ENCODE measurements at regions not wholly inside any gene's neighbourhood (a gene's known extent, or its start where the extent isn't known, plus 50 kb on each side); places are given as distances from the start of the nearest gene placed in this dataset.

- Mint-ChIP-seq H3K27me3 (ENCODE audit: unreplicated experiment) (peaks cover 15% of the 10 kb centered on the region), H3K4me1 (ENCODE audit: unreplicated experiment) (no peaks in the 10 kb centered on the region), H3K9me3 (ENCODE audit: unreplicated experiment) (peaks cover 2% of the 10 kb centered on the region), H3K4me3 (ENCODE audit: unreplicated experiment) (no peak overlapping the region), H3K36me3 (ENCODE audit: low read depth, unreplicated experiment) (peaks cover 9% of the 10 kb centered on the region), H3K27ac (ENCODE audit: unreplicated experiment) (no peak overlapping the region)
- DNase-seq (ENCODE audit: low spot score), result no peak
- TF ChIP-seq, protein P1, sequence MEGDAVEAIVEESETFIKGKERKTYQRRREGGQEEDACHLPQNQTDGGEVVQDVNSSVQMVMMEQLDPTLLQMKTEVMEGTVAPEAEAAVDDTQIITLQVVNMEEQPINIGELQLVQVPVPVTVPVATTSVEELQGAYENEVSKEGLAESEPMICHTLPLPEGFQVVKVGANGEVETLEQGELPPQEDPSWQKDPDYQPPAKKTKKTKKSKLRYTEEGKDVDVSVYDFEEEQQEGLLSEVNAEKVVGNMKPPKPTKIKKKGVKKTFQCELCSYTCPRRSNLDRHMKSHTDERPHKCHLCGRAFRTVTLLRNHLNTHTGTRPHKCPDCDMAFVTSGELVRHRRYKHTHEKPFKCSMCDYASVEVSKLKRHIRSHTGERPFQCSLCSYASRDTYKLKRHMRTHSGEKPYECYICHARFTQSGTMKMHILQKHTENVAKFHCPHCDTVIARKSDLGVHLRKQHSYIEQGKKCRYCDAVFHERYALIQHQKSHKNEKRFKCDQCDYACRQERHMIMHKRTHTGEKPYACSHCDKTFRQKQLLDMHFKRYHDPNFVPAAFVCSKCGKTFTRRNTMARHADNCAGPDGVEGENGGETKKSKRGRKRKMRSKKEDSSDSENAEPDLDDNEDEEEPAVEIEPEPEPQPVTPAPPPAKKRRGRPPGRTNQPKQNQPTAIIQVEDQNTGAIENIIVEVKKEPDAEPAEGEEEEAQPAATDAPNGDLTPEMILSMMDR (IDR thresholded peaks at IDR 0.05; ENCODE audit: unreplicated experiment), result no peak
Observed at GRCh38 chr9:134993996-134994720, 76.4 kb upstream of the FCN1 start.

DNA sequence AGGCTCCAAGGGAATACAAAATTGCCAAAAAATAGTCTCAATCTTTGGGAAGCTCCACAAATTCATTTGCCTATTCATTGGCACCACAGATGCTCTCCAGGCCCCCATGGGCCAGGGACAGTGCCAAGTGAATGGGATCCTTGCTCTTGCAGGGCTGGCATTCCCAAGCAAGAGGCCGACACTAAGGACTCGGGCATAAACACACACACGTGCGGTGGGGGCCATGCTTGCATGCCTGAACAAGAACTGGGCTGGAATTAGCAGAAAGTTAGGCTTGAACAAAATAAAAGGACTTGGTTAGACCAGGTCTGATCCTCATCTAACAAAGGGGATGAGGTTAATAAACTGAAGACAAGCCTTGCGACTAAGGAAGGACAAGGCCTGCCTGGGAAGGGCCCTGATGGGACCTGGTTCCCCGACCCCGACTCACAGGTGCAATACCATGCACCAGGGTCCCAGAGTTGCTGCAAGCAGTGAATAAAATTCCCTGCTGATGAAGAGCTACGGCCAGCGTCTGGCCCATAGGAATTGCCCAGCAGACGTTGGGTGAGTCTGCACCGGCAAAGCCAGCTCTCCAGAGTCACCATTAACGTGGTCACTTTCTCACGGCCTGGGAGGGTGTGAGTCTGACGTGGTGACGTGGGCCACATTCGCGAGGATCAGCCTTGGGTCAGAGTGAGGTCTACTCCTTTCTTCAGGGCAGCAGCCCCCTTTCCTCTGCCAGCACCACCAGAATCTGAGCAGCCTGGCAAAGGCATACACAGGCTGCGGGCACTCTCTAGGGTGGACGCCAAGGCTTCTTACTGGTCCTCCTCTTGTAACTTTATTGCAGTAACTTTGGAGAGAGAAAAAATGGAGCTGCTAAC is 77.4 kb upstream of the FCN1 start:
- peaks cover 5% of the 10 kb centered on the region for H3K9me3 Mint-ChIP-seq (ENCODE audit: unreplicated experiment)
- no peaks in the 10 kb centered on the region for H3K4me1 Mint-ChIP-seq (ENCODE audit: unreplicated experiment)
- TF ChIP-seq, protein P1 (IDR thresholded peaks at IDR 0.05; ENCODE audit: unreplicated experiment), result no peak
- H3K27ac Mint-ChIP-seq (ENCODE audit: unreplicated experiment), result no peak overlapping the region
- H3K4me3 Mint-ChIP-seq (ENCODE audit: unreplicated experiment), result no peak overlapping the region
- DNase-seq (ENCODE audit: low spot score), result no peak
- peaks cover 13% of the 10 kb centered on the region for H3K27me3 Mint-ChIP-seq (ENCODE audit: unreplicated experiment)
- peaks cover 9% of the 10 kb centered on the region for H3K36me3 Mint-ChIP-seq (ENCODE audit: low read depth, unreplicated experiment)

- no peak overlapping the region for H3K4me3 Mint-ChIP-seq (ENCODE audit: unreplicated experiment)
- peaks cover 13% of the 10 kb centered on the region for H3K27me3 Mint-ChIP-seq (ENCODE audit: unreplicated experiment)
- TF ChIP-seq, protein P1 (IDR thresholded peaks at IDR 0.05; ENCODE audit: unreplicated experiment), result no peak
- H3K4me1 Mint-ChIP-seq (ENCODE audit: unreplicated experiment), result no peaks in the 10 kb centered on the region
- H3K27ac Mint-ChIP-seq (ENCODE audit: unreplicated experiment), result no peak overlapping the region
- no peak for DNase-seq (ENCODE audit: low spot score)
- peaks cover 5% of the 10 kb centered on the region for H3K9me3 Mint-ChIP-seq (ENCODE audit: unreplicated experiment)
- peaks cover 9% of the 10 kb centered on the region for H3K36me3 Mint-ChIP-seq (ENCODE audit: low read depth, unreplicated experiment)
Observed at GRCh38 chr9:134995792-134996120, 78.0 kb upstream of the FCN1 start.

- Mint-ChIP-seq H3K27me3 (ENCODE audit: unreplicated experiment) (peaks cover 14% of the 10 kb centered on the region), H3K9me3 (ENCODE audit: unreplicated experiment) (peaks cover 5% of the 10 kb centered on the region), H3K4me1 (ENCODE audit: unreplicated experiment) (no peaks in the 10 kb centered on the region), H3K4me3 (ENCODE audit: unreplicated experiment) (no peak overlapping the region), H3K36me3 (ENCODE audit: low read depth, unreplicated experiment) (peaks cover 9% of the 10 kb centered on the region), H3K27ac (ENCODE audit: unreplicated experiment) (no peak overlapping the region)
- DNase-seq (ENCODE audit: low spot score), result no peak
- TF ChIP-seq, protein P1 (IDR thresholded peaks at IDR 0.05; ENCODE audit: unreplicated experiment), result no peak
Observed at GRCh38 chr9:134996591-134997530, 79.1 kb upstream of the FCN1 start.

All from endothelial cell (in vitro differentiated cells).